Skin epidermis (tissue), 12 donors: ENCODE measurements at regions not wholly inside any gene's neighbourhood (a gene's known extent, or its start where the extent isn't known, plus 50 kb on each side); places are given as distances from the start of the nearest gene placed in this dataset.
A peak's percentile ranks its signal among the peaks of the same experiment; 100 is the strongest.

Experiments
- H3K27ac ChIP-seq, 21 experiments: fragments of 200-600 bp; sonication (generic) in 11 of 21; one replicate each; pipeline ENCODE4 v1.5.0; 2020; ENCODE audit warnings: mild to moderate bottlenecking in 3 of 21, inconsistent platforms in 2 of 21, moderate library complexity in 2 of 21
- H3K4me3 ChIP-seq, 7 experiments: fragments of 200-600 bp; sonication (generic) in 2 of 7; one replicate each; pipeline ENCODE4 v1.5.0; 2020; ENCODE audit warnings: inconsistent platforms in 2 of 7, mild to moderate bottlenecking in 2 of 7, moderate library complexity in 1 of 7

GRCh38 chrY:14139521-14139920 is 83.5 kb downstream of the VCY1B start:
- no peak overlapping the region for H3K27ac ChIP-seq
- no peak overlapping the region for H3K4me3 ChIP-seq

- Histone ChIP-seq H3K4me3 (no peak overlapping the region), H3K27ac (no peak overlapping the region)
These were observed 89.6 kb downstream of the VCY1B start for GRCh38 chrY:14145614-14146013.

GRCh38 chrY:14182776-14183175 is 126.7 kb downstream of the VCY1B start:
- H3K27ac ChIP-seq, result no peak overlapping the region
- H3K4me3 ChIP-seq, result no peak overlapping the region

GRCh38 chrY:14222014-14222413 is 166.0 kb downstream of the VCY1B start:
- Histone ChIP-seq H3K4me3 (no peak overlapping the region), H3K27ac (no peak overlapping the region)

GRCh38 chrY:14231703-14232102 is 175.7 kb downstream of the VCY1B start:
- H3K4me3 ChIP-seq, result no peak overlapping the region
- no peak overlapping the region for H3K27ac ChIP-seq

- Histone ChIP-seq H3K4me3 (no peak overlapping the region), H3K27ac (no peak overlapping the region)
These were observed 179.0 kb downstream of the VCY1B start for GRCh38 chrY:14235070-14235469.

GRCh38 chrY:14238277-14238676 is 182.2 kb downstream of the VCY1B start:
- Histone ChIP-seq H3K27ac (no peak overlapping the region), H3K4me3 (no peak overlapping the region)

- no peak overlapping the region for H3K4me3 ChIP-seq
- no peak overlapping the region for H3K27ac ChIP-seq
These were observed 190.9 kb downstream of the VCY1B start for GRCh38 chrY:14246948-14247347.

GRCh38 chrY:14248878-14249576 is 193.0 kb downstream of the VCY1B start:
- H3K4me3 ChIP-seq, result no peak overlapping the region
- H3K27ac ChIP-seq, result no peak overlapping the region

- no peak overlapping the region for H3K27ac ChIP-seq
- H3K4me3 ChIP-seq, result no peak overlapping the region
These were observed 200.2 kb downstream of the VCY1B start for GRCh38 chrY:14255965-14256816.

GRCh38 chrY:14256817-14257168 is 200.8 kb downstream of the VCY1B start:
- H3K27ac ChIP-seq, result no peak overlapping the region

GRCh38 chrY:14277029-14277428 is 221.0 kb downstream of the VCY1B start:
- Histone ChIP-seq H3K27ac (no peak overlapping the region), H3K4me3 (no peak overlapping the region)

More at GRCh38 chrY:14256817-14257168, 200.8 kb downstream of the VCY1B start:
- H3K4me3 ChIP-seq, result no peak overlapping the region

GRCh38 chrY:14290656-14291375 is 233.5 kb upstream of the NLGN4Y start:
- Histone ChIP-seq H3K4me3 (no peak overlapping the region), H3K27ac (no peak overlapping the region)

GRCh38 chrY:14292382-14292781 is 231.9 kb upstream of the NLGN4Y start:
- no peak overlapping the region for H3K27ac ChIP-seq
- no peak overlapping the region for H3K4me3 ChIP-seq

GRCh38 chrY:14300775-14301174 is 223.6 kb upstream of the NLGN4Y start:
- Histone ChIP-seq H3K27ac (no peak overlapping the region), H3K4me3 (no peak overlapping the region)

GRCh38 chrY:14301552-14301951 is 222.8 kb upstream of the NLGN4Y start:
- Histone ChIP-seq H3K27ac (no peak overlapping the region), H3K4me3 (no peak overlapping the region)

- no peak overlapping the region for H3K27ac ChIP-seq
- H3K4me3 ChIP-seq, result no peak overlapping the region
These were observed 195.5 kb upstream of the NLGN4Y start for GRCh38 chrY:14328677-14329345.

- Histone ChIP-seq H3K4me3 (no peak overlapping the region), H3K27ac (no peak overlapping the region)
These were observed 194.0 kb upstream of the NLGN4Y start for GRCh38 chrY:14330362-14330761.

- no peak overlapping the region for H3K4me3 ChIP-seq
- H3K27ac ChIP-seq, result no peak overlapping the region
These were observed 184.8 kb upstream of the NLGN4Y start for GRCh38 chrY:14339524-14339923.

GRCh38 chrY:14340459-14341143 is 183.7 kb upstream of the NLGN4Y start:
- Histone ChIP-seq H3K4me3 (no peak overlapping the region), H3K27ac (peak overlapping the region in 1 of 21 experiments; percentile 30)
